HL-60 (cell line): ENCODE measurements at regions not wholly inside any gene's neighbourhood (a gene's known extent, or its start where the extent isn't known, plus 50 kb on each side); places are given as distances from the start of the nearest gene placed in this dataset.

Experiments used
- DNase-seq, 2 experiments: peaks; one replicate each; pipeline ENCODE4 v3.0.0-alpha.2; 2010 to 2020; ENCODE audit warnings: low read depth in 1 of 2, low spot score in 1 of 2
- H3K27ac ChIP-seq: fragments of 250-450 bp; sonication (Bioruptor Pico); replicated peaks from 2 replicates; pipeline ENCODE4 v1.5.1; 2020; ENCODE audit warnings: mild to moderate bottlenecking, moderate library complexity
- H3K27me3 ChIP-seq: fragments of 250-450 bp; sonication (Bioruptor Pico); 2 replicates; pipeline ENCODE4 v1.5.1; 2021; ENCODE audit warnings: mild to moderate bottlenecking, moderate library complexity; ENCODE audit not compliant: insufficient read depth, poor library complexity, severe bottlenecking
- H3K4me3 ChIP-seq: replicated peaks from 2 replicates; pipeline ENCODE4 v1.5.1; 2011; ENCODE audit warnings: mild to moderate bottlenecking, control low read depth, low read length; ENCODE audit not compliant: insufficient read depth
- GABPA ChIP-seq: IDR thresholded peaks from 2 replicates; pipeline ENCODE4 v1.6.1; 2012; ENCODE audit warnings: low read depth
- POLR2AphosphoS5 ChIP-seq: IDR thresholded peaks from 2 replicates; pipeline ENCODE4 v1.6.1; 2012; ENCODE audit warnings: low read depth
- SPI1 ChIP-seq: IDR thresholded peaks from 2 replicates; pipeline ENCODE4 v1.6.1; 2012; ENCODE audit warnings: low read depth, mild to moderate bottlenecking, borderline replicate concordance
- TF ChIP-seq, protein P1 (sequence below): IDR thresholded peaks from 2 replicates; pipeline ENCODE4 v1.6.1; 2012; ENCODE audit warnings: low read depth; ENCODE audit not compliant: insufficient replicate concordance
- TF ChIP-seq, protein P2 (sequence below): IDR thresholded peaks from one replicate; pipeline ENCODE4 v1.5.1; 2011; ENCODE audit warnings: low read length, control low read depth, inconsistent platforms; ENCODE audit not compliant: insufficient read depth

DNA sequence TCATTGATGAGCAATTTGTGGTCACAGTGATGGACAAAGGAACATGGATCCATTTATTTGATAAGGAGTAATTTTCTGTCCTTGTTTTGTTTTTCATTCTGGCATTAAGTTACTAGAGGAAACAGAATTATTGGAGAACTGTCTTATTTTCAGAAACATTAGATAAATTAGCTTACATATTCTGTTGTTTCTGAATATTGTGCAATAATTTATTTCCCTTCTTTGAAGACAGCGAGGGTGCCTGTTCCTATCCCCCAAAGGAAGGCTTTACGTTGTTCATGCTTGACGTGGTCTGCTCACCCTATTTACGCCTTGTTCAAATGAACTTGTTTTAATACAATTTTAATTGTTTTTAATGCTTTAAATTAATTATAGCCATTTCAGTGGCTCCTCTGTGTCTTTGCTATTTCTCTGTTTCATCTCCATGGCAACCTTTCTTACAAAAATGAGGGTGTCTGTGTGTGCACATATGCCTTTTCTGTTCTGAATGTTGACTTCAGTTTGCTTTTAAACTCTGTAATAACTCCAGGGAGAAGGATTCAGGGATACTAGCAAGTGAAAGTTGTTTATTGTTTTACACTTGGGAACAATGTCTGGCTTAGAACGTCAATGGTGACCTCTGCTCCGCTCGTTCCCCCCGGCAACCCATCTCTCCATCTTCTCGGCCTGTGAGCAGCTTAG is 138.3 kb upstream of the PLET1 start:
- DNase-seq = no peak
- Histone ChIP-seq H3K27ac (no peak overlapping the region), H3K4me3 (no peak overlapping the region), H3K27me3 (no peaks in the 10 kb centered on the region)
- TF ChIP-seq, protein P1, sequence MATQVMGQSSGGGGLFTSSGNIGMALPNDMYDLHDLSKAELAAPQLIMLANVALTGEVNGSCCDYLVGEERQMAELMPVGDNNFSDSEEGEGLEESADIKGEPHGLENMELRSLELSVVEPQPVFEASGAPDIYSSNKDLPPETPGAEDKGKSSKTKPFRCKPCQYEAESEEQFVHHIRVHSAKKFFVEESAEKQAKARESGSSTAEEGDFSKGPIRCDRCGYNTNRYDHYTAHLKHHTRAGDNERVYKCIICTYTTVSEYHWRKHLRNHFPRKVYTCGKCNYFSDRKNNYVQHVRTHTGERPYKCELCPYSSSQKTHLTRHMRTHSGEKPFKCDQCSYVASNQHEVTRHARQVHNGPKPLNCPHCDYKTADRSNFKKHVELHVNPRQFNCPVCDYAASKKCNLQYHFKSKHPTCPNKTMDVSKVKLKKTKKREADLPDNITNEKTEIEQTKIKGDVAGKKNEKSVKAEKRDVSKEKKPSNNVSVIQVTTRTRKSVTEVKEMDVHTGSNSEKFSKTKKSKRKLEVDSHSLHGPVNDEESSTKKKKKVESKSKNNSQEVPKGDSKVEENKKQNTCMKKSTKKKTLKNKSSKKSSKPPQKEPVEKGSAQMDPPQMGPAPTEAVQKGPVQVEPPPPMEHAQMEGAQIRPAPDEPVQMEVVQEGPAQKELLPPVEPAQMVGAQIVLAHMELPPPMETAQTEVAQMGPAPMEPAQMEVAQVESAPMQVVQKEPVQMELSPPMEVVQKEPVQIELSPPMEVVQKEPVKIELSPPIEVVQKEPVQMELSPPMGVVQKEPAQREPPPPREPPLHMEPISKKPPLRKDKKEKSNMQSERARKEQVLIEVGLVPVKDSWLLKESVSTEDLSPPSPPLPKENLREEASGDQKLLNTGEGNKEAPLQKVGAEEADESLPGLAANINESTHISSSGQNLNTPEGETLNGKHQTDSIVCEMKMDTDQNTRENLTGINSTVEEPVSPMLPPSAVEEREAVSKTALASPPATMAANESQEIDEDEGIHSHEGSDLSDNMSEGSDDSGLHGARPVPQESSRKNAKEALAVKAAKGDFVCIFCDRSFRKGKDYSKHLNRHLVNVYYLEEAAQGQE = no peak
- no peak for TF ChIP-seq GABPA

DNA sequence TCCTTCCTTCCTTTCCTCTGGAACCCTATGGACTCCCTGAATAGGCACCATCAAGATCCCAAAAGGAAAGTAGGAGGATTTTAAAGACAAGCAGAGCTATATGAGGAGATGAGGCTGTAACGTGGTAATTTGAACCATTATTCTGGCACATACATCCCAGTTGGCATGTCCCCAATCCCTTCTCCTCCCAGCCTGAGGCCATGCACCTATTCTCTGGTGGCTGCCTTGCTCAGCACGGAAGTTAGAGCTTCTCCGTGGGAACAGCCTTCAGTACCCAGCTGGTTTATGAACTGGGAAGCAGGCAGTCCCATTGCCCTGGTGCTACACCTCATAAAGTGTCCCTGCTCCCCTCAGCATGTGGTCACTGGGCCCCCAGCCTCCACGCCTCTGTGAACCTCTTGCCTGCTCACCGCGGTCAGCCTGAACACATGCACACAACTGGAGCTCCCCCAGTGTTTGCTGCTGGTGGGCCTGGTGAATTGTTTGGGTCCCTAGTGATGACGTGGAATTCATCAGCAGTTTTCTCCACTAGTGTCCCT is 139.9 kb upstream of the PLET1 start:
- no peak for DNase-seq
- Histone ChIP-seq H3K4me3 (no peak overlapping the region), H3K27me3 (no peaks in the 10 kb centered on the region), H3K27ac (no peak overlapping the region)
- TF ChIP-seq SPI1 (no peak), GABPA (no peak), POLR2AphosphoS5 (no peak)
- TF ChIP-seq, protein P1 = no peak
- TF ChIP-seq, protein P2, sequence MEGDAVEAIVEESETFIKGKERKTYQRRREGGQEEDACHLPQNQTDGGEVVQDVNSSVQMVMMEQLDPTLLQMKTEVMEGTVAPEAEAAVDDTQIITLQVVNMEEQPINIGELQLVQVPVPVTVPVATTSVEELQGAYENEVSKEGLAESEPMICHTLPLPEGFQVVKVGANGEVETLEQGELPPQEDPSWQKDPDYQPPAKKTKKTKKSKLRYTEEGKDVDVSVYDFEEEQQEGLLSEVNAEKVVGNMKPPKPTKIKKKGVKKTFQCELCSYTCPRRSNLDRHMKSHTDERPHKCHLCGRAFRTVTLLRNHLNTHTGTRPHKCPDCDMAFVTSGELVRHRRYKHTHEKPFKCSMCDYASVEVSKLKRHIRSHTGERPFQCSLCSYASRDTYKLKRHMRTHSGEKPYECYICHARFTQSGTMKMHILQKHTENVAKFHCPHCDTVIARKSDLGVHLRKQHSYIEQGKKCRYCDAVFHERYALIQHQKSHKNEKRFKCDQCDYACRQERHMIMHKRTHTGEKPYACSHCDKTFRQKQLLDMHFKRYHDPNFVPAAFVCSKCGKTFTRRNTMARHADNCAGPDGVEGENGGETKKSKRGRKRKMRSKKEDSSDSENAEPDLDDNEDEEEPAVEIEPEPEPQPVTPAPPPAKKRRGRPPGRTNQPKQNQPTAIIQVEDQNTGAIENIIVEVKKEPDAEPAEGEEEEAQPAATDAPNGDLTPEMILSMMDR = no peak

DNA sequence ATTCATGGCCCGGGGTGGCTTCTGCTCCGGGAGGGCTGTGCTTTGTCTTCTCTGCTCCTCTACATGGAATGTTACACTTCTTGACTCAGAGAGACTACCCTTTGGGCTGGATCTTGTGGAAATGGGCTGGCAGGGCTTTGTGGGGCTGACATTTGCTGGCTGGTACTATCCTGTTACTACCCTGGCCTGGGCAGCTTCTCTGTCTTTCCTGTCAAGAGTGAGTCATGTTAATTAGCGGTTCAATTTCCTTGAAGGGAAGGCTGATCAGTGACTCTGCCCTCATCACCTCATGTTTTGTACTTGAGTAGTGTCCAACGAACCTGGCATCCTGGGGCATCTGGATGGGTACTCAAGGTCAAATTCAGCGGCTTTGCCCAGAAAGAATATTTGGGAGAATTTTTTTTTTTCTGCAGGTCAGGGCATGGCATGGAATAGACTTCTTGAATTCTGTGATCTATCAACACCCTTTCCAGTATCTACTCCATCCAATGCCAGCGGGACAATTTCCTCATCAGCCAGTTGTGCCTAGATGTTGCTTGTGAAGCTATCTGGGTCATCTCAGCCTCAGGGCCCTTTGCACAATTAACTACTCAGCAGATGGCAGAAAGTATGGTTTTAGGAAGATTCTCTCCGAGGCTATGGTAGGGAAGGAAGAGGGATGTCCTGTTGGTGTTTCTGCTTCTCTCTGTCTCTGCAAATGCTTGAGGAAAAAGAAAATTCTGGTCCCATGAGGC is 140.5 kb upstream of the PLET1 start:
- Histone ChIP-seq H3K4me3 (no peak overlapping the region), H3K27ac (no peak overlapping the region), H3K27me3 (no peaks in the 10 kb centered on the region)
- TF ChIP-seq, protein P2 = no peak
- no peak for TF ChIP-seq POLR2AphosphoS5
- TF ChIP-seq, protein P1 = no peak
- no peak for TF ChIP-seq SPI1
- TF ChIP-seq GABPA = no peak
- DNase-seq = no peak
